Glomerular visceral epithelial cell (primary cell): ENCODE measurements at regions not wholly inside any gene's neighbourhood (a gene's known extent, or its start where the extent isn't known, plus 50 kb on each side); places are given as distances from the start of the nearest gene placed in this dataset.
A peak's percentile ranks its signal among the peaks of the same experiment; 100 is the strongest.
"Not testable (repeated sequence)": the region's sequence is repeated elsewhere in the genome, so short reads cannot be mapped to it uniquely, and the experiment has no call there.

ENCODE experiments used
- DNase-seq: peaks from one replicate; pipeline ENCODE4 v3.0.0-alpha.2; 2016; ENCODE audit errors: extremely low spot score

DNA sequence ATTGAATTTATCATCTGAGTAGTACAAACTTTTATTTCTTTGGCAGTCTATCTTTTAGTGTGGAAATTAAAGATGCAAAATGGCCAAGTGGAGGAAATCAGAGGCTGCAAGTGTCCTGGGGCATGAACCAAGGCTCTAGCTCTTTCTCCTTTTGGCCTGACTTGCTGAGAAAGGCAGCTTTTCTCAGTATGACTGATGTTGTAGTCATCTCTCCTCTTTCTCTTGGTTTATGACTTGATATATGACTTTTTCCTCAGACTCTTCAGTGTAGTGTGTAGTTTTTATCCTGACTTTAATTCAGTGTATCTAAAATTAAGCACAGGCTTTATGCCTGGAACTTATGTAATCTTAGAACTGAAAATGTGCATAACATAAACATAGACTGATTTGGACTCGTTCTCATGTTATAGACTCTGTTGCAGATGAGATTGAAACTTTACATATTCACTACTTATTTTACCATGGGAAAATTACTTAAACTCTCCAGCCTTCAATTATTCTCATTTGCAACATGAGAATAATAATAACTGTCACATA lies 65.7 kb downstream of the SLITRK5 start:
- no peak for DNase-seq

DNA sequence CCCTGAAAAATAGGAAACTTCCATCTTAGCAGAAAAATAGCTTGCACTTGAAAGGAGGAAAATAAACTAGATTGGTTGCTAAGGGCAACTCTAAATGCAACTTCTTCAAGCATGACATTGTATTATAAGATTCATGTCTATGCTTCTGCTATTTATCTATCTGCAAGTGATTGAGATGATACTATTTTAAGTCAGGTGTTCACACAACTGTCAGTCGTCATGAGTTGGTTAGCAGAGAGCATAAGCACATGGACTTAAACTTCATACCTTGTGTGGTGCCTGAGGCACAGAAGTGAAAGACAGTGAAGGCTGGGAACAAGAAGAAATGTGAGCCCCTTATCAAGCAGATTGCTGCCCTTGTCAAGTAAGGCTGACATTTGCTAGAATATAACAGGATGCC lies 82.9 kb downstream of the SLITRK5 start:
- DNase-seq: no peak

DNA sequence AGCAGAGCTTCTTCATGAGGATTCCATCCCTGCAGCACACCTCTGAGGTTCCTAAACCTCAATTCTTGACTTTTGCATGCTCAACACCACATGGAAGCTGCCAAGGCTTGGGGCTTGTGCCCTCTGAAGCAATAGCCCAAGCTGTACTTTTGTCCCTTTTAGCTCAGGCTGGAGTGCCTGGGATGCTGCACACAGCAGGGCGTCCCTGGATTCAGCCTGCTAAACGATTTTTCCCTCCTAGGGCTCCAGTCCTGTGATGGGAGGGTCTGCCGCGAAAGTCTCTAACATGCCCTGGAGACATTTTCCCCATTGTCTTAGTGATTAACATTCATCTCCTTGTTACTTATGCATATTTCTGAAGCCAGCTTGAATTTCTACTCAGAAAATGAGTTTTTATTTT lies 98.3 kb downstream of the SLITRK5 start:
- DNase-seq: no peak

DNA sequence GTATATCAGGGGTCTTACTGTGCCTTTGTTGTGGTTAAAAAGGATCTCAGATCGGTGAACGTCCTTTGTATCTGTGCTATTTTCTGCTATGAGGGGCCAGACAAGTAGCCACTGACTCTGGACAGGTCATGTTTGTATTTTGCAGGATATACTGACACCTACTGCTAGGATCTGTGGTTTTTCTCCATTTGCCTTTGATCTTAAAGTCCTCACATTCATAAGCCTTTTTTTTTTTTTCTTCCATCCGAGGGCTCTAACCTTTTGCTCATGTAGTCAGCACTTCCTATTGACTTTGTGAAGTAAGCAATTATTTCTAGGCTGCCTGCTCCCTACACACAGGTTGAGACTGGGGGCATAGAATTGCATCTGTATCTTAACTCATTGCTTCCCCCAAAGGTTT lies 106.2 kb downstream of the SLITRK5 start:
- no peak for DNase-seq

DNA sequence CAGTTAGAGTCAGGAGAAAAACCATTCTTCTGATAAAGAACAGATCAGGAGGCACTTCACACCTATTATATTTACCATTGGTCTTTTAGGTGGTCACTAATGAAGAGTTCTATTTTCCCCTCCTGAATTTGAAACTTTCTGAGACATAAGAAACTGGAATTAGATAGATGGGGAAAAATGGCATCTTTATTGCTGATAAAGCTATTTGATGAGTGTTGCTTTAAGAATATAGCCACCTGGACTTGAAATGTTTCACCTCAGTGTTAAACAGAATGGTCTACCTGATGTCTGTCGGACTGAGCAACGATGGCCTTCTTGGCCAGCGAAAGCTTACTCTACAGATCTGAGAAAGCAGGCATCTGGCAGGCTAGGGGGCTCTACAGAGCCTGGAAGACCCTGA lies 107.0 kb downstream of the SLITRK5 start:
- DNase-seq: no peak

DNA sequence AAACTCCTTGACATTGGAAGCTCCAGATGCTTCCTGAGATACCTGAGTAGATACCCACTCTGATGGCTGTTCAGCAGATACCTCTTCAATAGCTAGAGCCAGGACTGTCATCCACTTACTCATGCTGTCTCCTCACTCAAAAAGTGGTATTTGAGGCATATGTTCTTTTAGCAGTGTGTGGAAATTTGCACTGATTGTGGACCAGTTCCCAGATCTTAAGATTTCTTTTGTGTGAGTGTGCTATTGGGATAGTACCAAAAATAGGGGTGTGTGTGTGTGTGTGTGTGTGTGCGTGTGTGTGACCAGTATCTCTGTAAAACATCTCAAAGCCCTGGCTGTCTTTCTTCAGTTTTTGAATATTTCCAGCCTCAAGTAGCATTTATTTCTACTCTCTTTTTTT lies 108.3 kb downstream of the SLITRK5 start:
- DNase-seq: no peak

DNA sequence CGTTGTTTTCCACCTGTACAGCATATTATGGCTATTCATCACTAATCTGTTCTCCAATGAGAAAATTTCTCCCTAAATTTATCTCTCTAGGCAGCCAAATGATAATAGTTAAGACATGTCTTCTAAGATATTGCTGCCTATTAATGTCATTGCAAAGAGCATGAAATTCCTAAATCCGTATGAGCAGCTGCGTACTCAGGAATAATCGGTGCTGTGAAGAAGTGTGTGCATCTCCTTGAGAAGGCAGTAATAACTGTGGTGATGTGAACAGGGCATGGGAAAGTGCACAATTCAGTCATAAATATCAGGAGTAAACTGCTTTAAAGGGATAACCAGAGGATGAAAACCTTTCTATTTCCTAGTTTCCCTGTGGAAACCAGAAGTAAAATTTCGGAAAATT lies 112.2 kb downstream of the SLITRK5 start:
- no peak for DNase-seq

DNA sequence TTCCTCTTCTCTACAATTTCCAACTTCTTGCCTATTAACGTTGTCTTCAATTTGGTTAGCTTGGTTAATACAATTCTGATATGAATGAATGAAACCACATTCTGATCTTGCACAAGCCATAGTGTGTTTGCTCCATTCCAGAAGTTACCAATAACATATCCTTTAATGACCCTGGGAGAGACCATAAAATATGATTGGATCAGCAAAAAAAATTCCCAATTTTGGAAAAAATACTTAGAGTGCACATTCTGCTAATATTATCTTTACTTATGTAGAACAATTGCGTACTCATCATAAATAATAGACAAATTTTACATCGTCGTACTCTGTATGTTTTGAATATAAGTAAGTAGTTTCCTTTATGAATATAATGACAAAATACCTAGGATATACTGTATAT lies 117.2 kb downstream of the SLITRK5 start:
- DNase-seq: no peak

DNA sequence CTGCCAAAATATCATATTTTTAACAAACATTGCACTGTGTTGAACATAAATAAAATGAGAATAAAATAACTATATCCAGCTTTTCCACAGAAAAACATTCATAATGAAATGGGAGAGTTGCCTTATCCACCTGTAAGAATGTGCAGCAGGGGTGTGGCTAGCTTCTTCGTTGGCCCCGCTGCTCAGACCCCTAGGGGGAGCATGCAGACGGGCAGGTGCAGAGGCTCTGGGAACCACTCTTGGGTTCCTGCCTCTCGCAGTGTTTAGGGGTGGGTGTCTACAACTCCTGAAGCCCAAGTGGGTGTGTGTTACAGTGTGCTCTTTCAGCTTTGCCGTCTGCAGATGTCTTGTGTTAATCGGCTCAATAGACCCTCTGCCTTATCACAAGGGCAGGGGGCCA lies 121.7 kb downstream of the SLITRK5 start:
- DNase-seq: no peak

DNA sequence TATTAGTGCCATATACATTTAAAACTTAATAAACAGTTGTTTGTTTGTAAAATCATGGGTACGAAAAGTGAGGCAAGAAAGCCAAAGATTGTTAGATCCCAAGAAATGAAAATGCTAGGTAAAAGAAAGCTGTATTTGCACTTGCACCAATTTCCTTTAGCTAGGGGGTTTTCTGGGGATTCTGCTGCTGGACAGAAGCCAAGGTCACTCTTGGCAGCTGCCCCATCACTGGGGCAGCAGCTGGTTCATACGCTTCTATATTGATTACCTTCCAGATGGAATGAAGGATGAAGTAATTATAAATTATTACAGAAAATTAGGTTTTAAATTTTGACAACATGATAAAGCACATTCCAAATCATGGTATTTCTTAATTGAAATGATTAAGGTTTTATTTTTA lies 127.4 kb downstream of the SLITRK5 start:
- DNase-seq: no peak

DNA sequence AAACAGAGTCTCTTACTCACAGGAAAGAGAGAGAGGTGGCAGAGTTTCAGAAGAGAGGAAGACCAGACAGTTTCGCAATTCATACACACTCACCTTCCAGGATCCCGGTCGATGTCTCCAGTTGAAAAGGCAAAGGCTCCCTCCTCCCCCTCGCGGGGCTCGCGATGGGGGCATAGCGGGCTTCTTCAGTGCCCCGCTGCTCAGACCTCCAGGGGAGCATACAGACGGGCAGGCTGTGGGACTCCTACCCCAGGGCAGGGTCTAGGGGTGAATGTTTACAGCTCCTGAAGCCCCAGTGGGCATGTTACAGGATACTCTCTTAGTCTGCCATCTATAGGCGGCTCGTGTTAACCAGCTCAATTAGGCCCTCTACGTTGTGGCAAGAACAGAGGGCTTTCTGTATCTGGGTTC lies 139.2 kb downstream of the SLITRK5 start:
- no peak for DNase-seq

DNA sequence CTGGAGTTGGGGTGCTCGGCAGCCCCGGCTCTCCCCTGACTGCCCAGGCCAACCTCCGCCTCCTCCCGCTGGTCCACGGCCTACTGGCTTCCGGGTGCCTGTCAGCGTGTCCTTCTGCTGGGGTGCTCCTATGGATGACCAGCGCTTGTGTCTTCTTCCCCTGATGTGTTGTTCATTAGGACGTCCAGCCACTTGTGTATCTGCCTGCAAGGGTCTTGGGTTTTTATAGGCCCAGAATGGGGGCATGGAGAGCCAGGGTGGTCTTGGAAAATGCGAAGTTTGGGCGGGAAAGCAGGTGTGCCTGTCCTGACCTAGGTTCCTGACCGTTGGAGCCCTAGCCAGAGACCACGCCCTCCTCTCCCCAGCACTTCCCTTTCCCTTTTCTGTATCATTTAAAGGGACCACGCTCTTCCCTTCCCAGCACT lies 139.8 kb downstream of the SLITRK5 start:
- no peak for DNase-seq

DNA sequence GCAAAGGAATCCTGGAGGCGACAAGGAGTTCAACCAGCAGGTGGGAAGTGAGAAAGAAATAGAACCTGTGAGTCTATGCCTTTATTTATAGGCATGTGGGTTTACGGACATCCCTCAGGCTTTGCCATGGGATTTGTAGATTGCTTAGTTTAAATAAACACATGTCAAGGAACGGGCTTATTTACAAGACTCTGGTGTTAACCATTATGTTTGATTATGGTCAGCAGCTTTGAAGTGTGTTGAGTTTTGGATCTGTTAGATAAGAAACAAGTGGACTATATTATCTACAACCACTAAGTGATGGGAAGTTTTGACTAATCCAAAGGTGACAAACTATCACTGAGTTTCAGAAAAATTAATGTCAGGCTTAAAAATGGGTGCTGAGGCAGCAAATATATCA lies 143.2 kb downstream of the SLITRK5 start:
- DNase-seq: no peak

DNA sequence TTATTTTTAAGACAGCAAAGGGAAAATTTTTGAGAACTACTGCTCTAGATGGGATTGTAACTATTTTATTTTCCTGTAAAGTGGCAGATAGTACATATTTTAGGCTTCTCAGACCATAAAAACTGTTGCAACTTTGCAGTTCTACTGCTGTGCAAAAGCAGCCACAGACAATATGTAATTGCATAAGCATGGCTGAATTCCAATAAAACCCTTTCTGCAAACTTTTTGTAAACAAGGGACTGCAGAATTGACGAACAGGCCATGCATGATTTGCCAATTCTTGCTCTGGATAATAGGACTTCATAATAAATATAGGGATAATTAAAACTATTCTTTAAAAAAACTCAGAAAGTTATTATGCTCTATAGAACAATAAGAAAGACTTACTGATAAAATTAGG lies 149.1 kb downstream of the SLITRK5 start:
- DNase-seq: no peak

DNA sequence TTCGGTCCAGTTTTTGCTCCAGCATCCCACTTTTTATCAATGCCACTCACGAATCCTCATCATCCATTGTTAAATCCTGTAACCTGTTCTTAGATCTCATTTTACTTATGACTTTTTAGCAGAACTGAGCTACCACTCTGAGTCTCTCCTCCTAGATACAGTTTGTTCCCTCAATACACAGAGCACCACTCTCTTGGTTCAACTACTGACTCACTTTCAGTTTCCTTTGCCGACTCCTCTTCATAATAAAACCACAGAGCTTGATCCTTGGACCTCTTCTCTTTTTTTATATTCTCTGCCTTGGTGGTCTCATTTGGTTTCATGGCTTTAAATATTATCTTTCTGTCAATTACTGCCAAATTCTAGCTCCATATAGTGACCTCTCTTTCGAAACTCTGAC lies 150.3 kb downstream of the SLITRK5 start:
- no peak for DNase-seq

DNA sequence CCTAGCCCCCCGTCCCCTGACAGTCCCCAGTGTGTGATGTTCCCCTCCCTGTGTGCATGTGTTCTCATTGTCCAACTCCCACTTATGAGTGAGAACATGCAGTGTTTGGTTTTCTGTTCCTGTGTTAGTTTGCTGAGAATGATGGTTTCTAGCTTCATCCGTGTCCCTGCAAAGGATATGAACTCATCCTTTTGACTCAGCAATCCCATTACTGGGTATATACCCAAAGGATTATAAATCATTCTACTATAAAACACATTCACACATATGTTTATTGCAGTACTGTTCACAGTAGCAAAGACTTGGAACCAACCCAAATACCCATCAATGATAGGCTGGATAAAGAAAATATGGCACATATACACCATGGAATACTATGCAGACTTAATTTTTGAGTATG lies 155.1 kb downstream of the SLITRK5 start:
- not testable (repeated sequence) for DNase-seq

DNA sequence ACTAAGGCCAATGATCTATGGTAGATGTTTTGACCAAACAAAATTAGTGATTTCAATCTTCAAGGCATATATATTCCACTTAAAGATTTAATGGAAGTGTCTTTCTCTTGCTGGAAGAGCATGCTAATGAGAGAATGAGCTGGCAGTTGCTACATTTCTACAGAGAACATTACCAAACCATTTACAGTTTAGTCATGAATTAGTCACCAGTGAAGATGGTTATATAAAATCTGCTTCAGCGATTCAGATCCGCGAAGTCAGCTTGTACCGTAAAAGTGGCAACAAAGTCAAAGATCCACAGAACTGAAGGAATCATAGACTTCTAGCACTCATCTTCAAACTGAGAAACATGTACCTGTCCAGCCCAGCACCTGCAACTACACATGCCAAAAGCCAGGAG lies 156.3 kb downstream of the SLITRK5 start:
- peak; percentile 57 for DNase-seq

DNA sequence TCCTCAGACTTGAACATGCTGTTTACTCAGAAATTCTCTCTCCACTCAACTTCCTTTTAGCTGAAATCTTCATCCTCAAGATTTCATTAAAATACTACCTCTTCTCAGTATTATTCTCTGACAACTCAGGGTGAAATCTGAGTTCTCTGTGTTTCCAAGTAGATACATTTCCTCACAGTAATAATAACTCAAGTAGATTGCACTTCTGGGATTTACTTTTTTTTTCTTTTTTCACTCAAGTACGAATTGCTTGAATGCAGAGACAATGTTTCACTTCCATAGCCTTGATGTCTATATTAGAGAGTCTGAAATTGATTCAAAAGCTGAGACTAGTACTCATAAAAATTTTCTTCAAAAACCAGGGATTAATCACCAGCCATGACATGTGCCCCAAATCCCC lies 166.4 kb downstream of the SLITRK5 start:
- DNase-seq: no peak

DNA sequence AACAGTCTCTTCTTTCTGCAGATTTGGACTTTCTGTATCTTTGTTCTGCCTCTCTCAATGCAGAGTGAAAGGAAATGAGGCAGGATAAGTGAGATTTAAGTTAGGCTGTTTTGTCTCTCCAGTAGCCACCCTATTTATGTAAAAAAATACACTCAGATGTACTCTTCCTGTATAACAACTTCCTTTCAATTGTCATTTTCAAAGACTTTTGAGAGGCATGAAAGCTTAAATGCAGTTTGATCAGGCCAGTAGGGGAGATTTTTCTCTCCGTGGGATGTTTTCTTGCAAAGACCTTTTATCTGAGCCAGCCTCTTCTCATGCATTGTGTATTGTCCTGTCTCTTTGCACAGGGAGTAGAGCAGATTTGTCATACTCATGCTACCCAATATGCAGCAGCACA lies 166.8 kb downstream of the SLITRK5 start:
- no peak for DNase-seq

DNA sequence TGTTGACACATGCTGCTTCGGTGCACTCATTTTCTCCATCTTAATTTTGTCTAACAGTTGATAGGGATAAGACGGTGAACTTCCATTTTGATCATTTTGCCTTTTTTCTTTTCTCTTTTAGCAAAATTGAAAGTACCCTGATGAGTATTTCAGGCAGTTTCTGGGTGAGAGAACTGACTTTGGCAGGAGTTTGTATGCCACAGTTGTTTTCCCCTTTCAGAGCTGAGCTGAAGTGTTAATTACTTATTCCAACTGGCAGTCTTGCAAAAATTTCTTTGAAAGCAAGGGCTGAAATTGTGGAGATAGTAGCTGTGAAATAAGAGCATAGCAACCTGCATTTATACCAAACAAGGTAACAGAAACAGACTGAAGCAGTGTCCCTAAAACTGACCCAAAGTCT lies 180.2 kb downstream of the SLITRK5 start:
- no peak for DNase-seq

DNA sequence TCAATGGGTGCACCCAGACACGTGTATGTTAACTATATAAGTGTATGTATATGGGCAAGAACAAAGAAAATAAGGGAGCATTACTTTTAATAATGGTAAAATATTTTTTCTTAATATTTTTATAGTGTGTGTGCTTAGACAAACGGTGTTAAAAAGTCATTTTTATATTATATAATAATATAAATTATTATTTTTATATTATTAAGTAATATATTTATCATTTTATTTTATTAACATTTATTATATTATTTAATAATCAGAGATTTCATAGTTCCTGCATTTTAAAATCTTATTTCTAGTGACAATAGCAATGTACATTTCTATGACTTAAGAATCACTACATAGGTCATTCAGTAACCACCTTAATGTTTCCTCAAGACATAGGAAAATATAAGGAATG lies 184.4 kb downstream of the SLITRK5 start:
- no peak for DNase-seq

DNA sequence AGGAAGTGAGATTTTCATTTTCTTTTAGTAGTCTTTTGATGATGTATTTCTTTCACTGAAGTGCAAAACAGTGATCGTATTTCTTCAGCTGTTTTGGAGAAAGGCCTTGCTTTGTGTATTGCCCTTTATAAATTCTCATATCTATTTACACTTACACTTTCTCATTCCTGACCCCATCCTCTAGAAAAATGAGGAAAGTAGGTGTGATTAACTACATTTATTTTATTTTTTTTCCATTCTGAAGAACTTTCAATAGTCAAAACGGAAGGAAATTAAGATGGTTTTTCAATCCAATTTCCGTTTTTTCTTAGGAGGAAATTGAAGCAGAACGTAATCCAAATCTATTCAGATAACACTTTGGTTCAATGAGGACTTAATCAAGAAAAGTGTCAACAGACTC lies 188.1 kb downstream of the SLITRK5 start:
- DNase-seq: no peak

DNA sequence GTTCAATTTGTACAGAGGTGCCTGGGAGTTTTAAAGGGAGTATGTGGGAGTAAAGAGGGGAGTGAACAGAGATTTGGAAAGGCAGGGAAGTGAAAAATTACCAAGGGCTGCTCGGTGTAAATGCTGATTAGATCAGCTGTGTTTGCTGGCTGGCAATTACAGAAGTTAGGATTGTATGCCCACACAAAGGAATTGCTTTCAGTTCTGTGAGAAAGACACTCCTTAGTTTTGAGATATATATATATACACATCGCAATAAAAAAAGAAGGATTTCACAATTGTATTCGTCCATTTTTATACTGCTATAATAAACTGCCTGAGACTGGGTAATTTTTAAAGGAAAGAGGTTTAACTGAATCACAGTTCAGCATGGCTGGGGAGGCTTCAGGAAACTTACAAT lies 196.3 kb downstream of the SLITRK5 start:
- no peak for DNase-seq

DNA sequence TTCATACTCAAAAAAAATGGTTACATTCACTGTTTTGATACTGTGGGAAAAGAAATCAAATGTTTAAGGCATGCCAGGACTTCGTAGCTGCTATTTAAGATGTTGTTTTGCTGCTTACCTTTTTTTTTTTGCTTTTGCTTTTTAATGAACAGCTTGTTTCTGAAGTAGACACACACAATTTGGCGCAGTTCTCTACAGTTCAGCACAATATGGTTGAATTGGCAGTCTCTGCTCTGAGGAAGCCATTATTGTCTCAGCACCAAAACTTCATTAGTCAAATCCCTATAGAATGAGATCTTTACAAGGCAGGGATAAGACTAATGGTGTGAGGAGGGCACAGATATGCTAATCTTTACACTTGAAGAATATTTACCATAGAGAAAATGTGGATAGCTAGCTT lies 197.6 kb downstream of the SLITRK5 start:
- DNase-seq: no peak

DNA sequence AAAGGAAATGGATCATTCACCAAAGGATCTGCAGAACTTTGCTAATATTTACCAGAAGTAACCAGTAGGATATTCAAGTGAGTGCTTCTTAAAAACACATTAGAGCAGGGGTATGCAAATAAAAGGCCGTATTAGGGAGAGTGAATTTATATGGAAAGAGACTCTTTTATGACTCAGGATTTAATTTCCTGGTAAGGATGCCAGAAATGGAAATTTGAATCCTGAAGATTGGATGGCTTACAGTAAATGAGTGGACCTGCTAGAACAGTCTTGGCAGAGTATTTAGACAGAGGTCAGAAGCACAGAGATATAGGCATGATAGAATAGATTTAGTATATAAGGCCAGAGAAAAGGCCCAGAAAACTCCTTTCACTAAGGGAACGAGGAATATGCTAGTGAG lies 201.6 kb downstream of the SLITRK5 start:
- DNase-seq: no peak
